Natural killer cell treated with Interleukin-12 subunit alpha and Interleukin-12 subunit beta and Interleukin-15 and Interleukin-18, amount 100 ng/mL, for 72 hours (primary cell): ENCODE measurements at regions not wholly inside any gene's neighbourhood (a gene's known extent, or its start where the extent isn't known, plus 50 kb on each side); places are given as distances from the start of the nearest gene placed in this dataset.
"Not testable (repeated sequence)": the region's sequence is repeated elsewhere in the genome, so short reads cannot be mapped to it uniquely, and the experiment has no call there.

Experiments
- ATAC-seq, 2 donors: fragments of 150-1000 bp; cut with Tn5 transposase in 1 of 2; sonication (Bioruptor Pico), chemical (Tn5 transposase) in 1 of 2; 2 replicates each; pipeline ENCODE4 v1.10.0; 2021
- DNase-seq: peaks from one replicate; pipeline ENCODE4 v3.0.0; 2022; ENCODE audit warnings: low spot score
- H3K27ac Mint-ChIP-seq, 2 donors: 1 replicate in 1 of 2; 2 replicates in 1 of 2; pipeline ENCODE4 v1.8.0; 2022; ENCODE audit warnings: mixed read lengths in 2 of 2, mild to moderate bottlenecking in 1 of 2, moderate library complexity in 1 of 2
- H3K27me3 Mint-ChIP-seq, 2 donors: 1 replicate in 1 of 2; 2 replicates in 1 of 2; pipeline ENCODE4 v1.8.0; 2022; ENCODE audit warnings: mixed read lengths in 2 of 2
- H3K36me3 Mint-ChIP-seq: one replicate; pipeline ENCODE4 v1.8.0; 2022; ENCODE audit warnings: mixed read lengths
- H3K4me1 Mint-ChIP-seq, 2 donors: 1 replicate in 1 of 2; 2 replicates in 1 of 2; pipeline ENCODE4 v1.8.0; 2022; ENCODE audit warnings: low read depth in 2 of 2, mixed read lengths in 2 of 2, mild to moderate bottlenecking in 1 of 2
- H3K4me3 Mint-ChIP-seq: one replicate; pipeline ENCODE4 v1.8.0; 2022; ENCODE audit warnings: mixed read lengths
- H3K9me3 Mint-ChIP-seq: 2 replicates; pipeline ENCODE4 v1.8.0; 2022; ENCODE audit warnings: mixed read lengths

- H3K4me3 Mint-ChIP-seq = no peak overlapping the region
- ATAC-seq (peak in 1 of 2 donors; percentile 61), DNase-seq (no peak)
- peak overlapping the region in 1 of 2 donors; percentile 2 for H3K27ac Mint-ChIP-seq
- no peaks in the 10 kb centered on the region for H3K4me1 Mint-ChIP-seq
- H3K27me3 Mint-ChIP-seq = peaks cover 0 to 3% of the 10 kb centered on the region in 2 donors
- no peaks in the 10 kb centered on the region for H3K9me3 Mint-ChIP-seq
- H3K36me3 Mint-ChIP-seq = no peaks in the 10 kb centered on the region
Measured at GRCh38 chr6:135675862-135676261, 175.6 kb upstream of the PDE7B start.

GRCh38 chr6:135680964-135681913, 170.3 kb upstream of the PDE7B start:
- ATAC-seq (no peak), DNase-seq (no peak)
- no peak overlapping the region for H3K4me3 Mint-ChIP-seq
- peaks cover 10 to 13% of the 10 kb centered on the region in 2 donors for H3K27me3 Mint-ChIP-seq
- peaks cover 0 to 3% of the 10 kb centered on the region in 2 donors for H3K4me1 Mint-ChIP-seq
- H3K9me3 Mint-ChIP-seq = no peaks in the 10 kb centered on the region
- H3K27ac Mint-ChIP-seq = no peak overlapping the region
- no peaks in the 10 kb centered on the region for H3K36me3 Mint-ChIP-seq

GRCh38 chr6:135686784-135687301, 164.7 kb upstream of the PDE7B start:
- peaks cover 9 to 10% of the 10 kb centered on the region in 2 donors for H3K27me3 Mint-ChIP-seq
- no peaks in the 10 kb centered on the region for H3K36me3 Mint-ChIP-seq
- H3K4me3 Mint-ChIP-seq = no peak overlapping the region
- no peak overlapping the region for H3K27ac Mint-ChIP-seq
- peaks cover 0 to 2% of the 10 kb centered on the region in 2 donors for H3K4me1 Mint-ChIP-seq
- DNase-seq = no peak
- H3K9me3 Mint-ChIP-seq = no peaks in the 10 kb centered on the region
- ATAC-seq = no peak

- not testable (repeated sequence) for H3K4me1 Mint-ChIP-seq, ATAC-seq, H3K4me3 Mint-ChIP-seq, H3K27ac Mint-ChIP-seq, H3K36me3 Mint-ChIP-seq, DNase-seq, H3K9me3 Mint-ChIP-seq
- H3K27me3 Mint-ChIP-seq = peaks cover 9 to 18% of the 10 kb centered on the region in 2 donors
Measured at GRCh38 chr6:135688476-135688875, 163.0 kb upstream of the PDE7B start.

GRCh38 chr6:135692426-135692825, 159.1 kb upstream of the PDE7B start:
- Mint-ChIP-seq H3K27ac (no peak overlapping the region), H3K9me3 (no peaks in the 10 kb centered on the region), H3K36me3 (no peaks in the 10 kb centered on the region), H3K4me3 (no peak overlapping the region), H3K4me1 (peaks cover 0 to 2% of the 10 kb centered on the region in 2 donors), H3K27me3 (peaks cover 5 to 12% of the 10 kb centered on the region in 2 donors)
- ATAC-seq (no peak), DNase-seq (no peak)

GRCh38 chr6:135693811-135694370, 157.6 kb upstream of the PDE7B start:
- DNase-seq = no peak
- Mint-ChIP-seq H3K4me3 (no peak overlapping the region), H3K9me3 (no peaks in the 10 kb centered on the region)

GRCh38 chr6:135699705-135700104, 151.8 kb upstream of the PDE7B start:
- Mint-ChIP-seq H3K9me3 (no peaks in the 10 kb centered on the region), H3K27ac (no peak overlapping the region), H3K27me3 (peaks cover 11 to 46% of the 10 kb centered on the region in 2 donors), H3K4me1 (peaks cover 10 to 20% of the 10 kb centered on the region in 2 donors), H3K36me3 (no peaks in the 10 kb centered on the region), H3K4me3 (no peak overlapping the region)
- no peak for ATAC-seq
- DNase-seq = no peak

More at GRCh38 chr6:135693811-135694370, 157.6 kb upstream of the PDE7B start:
- Mint-ChIP-seq H3K4me1 (peaks cover 0 to under 1% of the 10 kb centered on the region in 2 donors), H3K36me3 (no peaks in the 10 kb centered on the region), H3K27ac (no peak overlapping the region), H3K27me3 (peaks cover 8 to 24% of the 10 kb centered on the region in 2 donors)
- ATAC-seq = no peak

GRCh38 chr6:135701426-135701825, 150.1 kb upstream of the PDE7B start:
- no peak overlapping the region for H3K4me3 Mint-ChIP-seq
- H3K9me3 Mint-ChIP-seq = no peaks in the 10 kb centered on the region
- peaks cover 14 to 54% of the 10 kb centered on the region in 2 donors for H3K27me3 Mint-ChIP-seq
- H3K27ac Mint-ChIP-seq = no peak overlapping the region
- no peaks in the 10 kb centered on the region for H3K36me3 Mint-ChIP-seq
- DNase-seq (no peak), ATAC-seq (no peak)
- peaks cover 12 to 20% of the 10 kb centered on the region in 2 donors for H3K4me1 Mint-ChIP-seq

- no peak overlapping the region for H3K27ac Mint-ChIP-seq
- peak in 1 of 2 donors; percentile 20 for ATAC-seq
Measured at GRCh38 chr6:135703007-135703406, 148.5 kb upstream of the PDE7B start.

GRCh38 chr6:135703621-135704020, 147.9 kb upstream of the PDE7B start:
- DNase-seq = no peak
- Mint-ChIP-seq H3K4me1 (peaks cover 12 to 20% of the 10 kb centered on the region in 2 donors), H3K27me3 (peaks cover 8 to 52% of the 10 kb centered on the region in 2 donors), H3K27ac (no peak overlapping the region), H3K4me3 (peak overlapping the region; percentile 21), H3K36me3 (no peaks in the 10 kb centered on the region), H3K9me3 (no peaks in the 10 kb centered on the region)
- ATAC-seq = peak in 1 of 2 donors; percentile 64

More at GRCh38 chr6:135703007-135703406, 148.5 kb upstream of the PDE7B start:
- H3K27me3 Mint-ChIP-seq = peaks cover 8 to 57% of the 10 kb centered on the region in 2 donors
- H3K9me3 Mint-ChIP-seq = no peaks in the 10 kb centered on the region
- H3K4me1 Mint-ChIP-seq = peaks cover 12 to 20% of the 10 kb centered on the region in 2 donors
- H3K36me3 Mint-ChIP-seq = no peaks in the 10 kb centered on the region
- DNase-seq = no peak
- peak overlapping the region; percentile 21 for H3K4me3 Mint-ChIP-seq

- no peak for ATAC-seq
- Mint-ChIP-seq H3K9me3 (no peaks in the 10 kb centered on the region), H3K27me3 (peaks cover 10 to 46% of the 10 kb centered on the region in 2 donors), H3K4me1 (peaks cover 12 to 15% of the 10 kb centered on the region in 2 donors), H3K27ac (no peak overlapping the region), H3K36me3 (no peaks in the 10 kb centered on the region), H3K4me3 (no peak overlapping the region)
- no peak for DNase-seq
Measured at GRCh38 chr6:135707426-135707825, 144.1 kb upstream of the PDE7B start.

- Mint-ChIP-seq H3K4me1 (no peaks in the 10 kb centered on the region), H3K9me3 (no peaks in the 10 kb centered on the region), H3K36me3 (no peaks in the 10 kb centered on the region), H3K4me3 (no peak overlapping the region), H3K27ac (no peak overlapping the region), H3K27me3 (peaks cover 2 to 28% of the 10 kb centered on the region in 2 donors)
- no peak for ATAC-seq
- no peak for DNase-seq
Measured at GRCh38 chr6:135710042-135710441, 141.5 kb upstream of the PDE7B start.

- ATAC-seq (no peak), DNase-seq (no peak)
- Mint-ChIP-seq H3K27ac (no peak overlapping the region), H3K4me1 (no peaks in the 10 kb centered on the region), H3K4me3 (no peak overlapping the region), H3K9me3 (peaks cover 6% of the 10 kb centered on the region), H3K36me3 (peaks cover 12% of the 10 kb centered on the region), H3K27me3 (peaks cover 0 to 3% of the 10 kb centered on the region in 2 donors)
Measured at GRCh38 chr6:135722190-135722589, 129.3 kb upstream of the PDE7B start.

GRCh38 chr6:135722679-135723078, 128.8 kb upstream of the PDE7B start:
- Mint-ChIP-seq H3K4me1 (no peaks in the 10 kb centered on the region), H3K27ac (no peak overlapping the region), H3K27me3 (peaks cover 0 to 3% of the 10 kb centered on the region in 2 donors), H3K36me3 (peaks cover 12% of the 10 kb centered on the region), H3K9me3 (peaks cover 6% of the 10 kb centered on the region), H3K4me3 (no peak overlapping the region)
- ATAC-seq (no peak), DNase-seq (no peak)
